HCT116 (cell line): ENCODE measurements at regions not wholly inside any gene's neighbourhood (a gene's known extent, or its start where the extent isn't known, plus 50 kb on each side); places are given as distances from the start of the nearest gene placed in this dataset.

Experiments
- ATAC-seq: fragments of 200-7000 bp; cut with Tn5 transposase; 2 replicates; pipeline ENCODE4 v1.9.1; 2020; ENCODE audit warnings: mild to moderate bottlenecking, moderate library complexity
- BruUV-seq: library from RNA; stranded (reverse); fragments of 400-500 nt; replicated peaks from 2 replicates; lab custom pipeline; 2021; lab: Mats Ljungman, UMichigan
- CTCF ChIA-PET: fragments of 300-600 bp; sonication (Branson Sonifier 250); formaldehyde crosslinking; loops from one replicate; lab custom pipeline; 2021; ENCODE audit warnings: antibody characterized with exemption; lab: Charles Lee
- POLR2A ChIA-PET: fragments of 300-600, 350-600 bp; sonication (Branson Sonifier 250); formaldehyde crosslinking; loops from one replicate; lab custom pipeline; 2021; ENCODE audit warnings: antibody characterized with exemption; lab: Charles Lee
- RAD21 ChIA-PET, 2 experiments: fragments of 300-600 bp; sonication (Branson Sonifier 250); formaldehyde crosslinking; loops; one replicate each; lab custom pipeline; 2023; ENCODE audit warnings: low total read pairs in 2 of 2; ENCODE audit not compliant: uncharacterized antibody in 2 of 2, unreplicated experiment in 2 of 2, low non-redundant PET in 1 of 2; lab: Charles Lee
- DNase-seq: peaks from one replicate; pipeline ENCODE4 v3.0.0-alpha.2; 2010; ENCODE audit warnings: low read depth, low spot score
- H2AFZ ChIP-seq: fragments of 200-600 bp; shearing (Covaris generic), sonication (generic); 2 replicates; pipeline ENCODE4 v1.6.1; 2017; ENCODE audit warnings: low read depth, mixed run types, mixed read lengths, antibody characterized with exemption, low read length; ENCODE audit not compliant: poor library complexity, severe bottlenecking
- H3K27ac ChIP-seq: 2 replicates; pipeline ENCODE4 v1.5.1; 2012; ENCODE audit warnings: low read depth, low read length
- H3K27me3 ChIP-seq: fragments of 200-600 bp; sonication (generic); 2 replicates; pipeline ENCODE4 v1.6.1; 2016; ENCODE audit warnings: mixed run types, low read length, mixed read lengths; ENCODE audit not compliant: insufficient read depth
- H3K36me3 ChIP-seq, 2 experiments: fragments of 200-500 bp in 1 of 2; fragments of 200-600 bp in 1 of 2; sonication (Bioruptor generic) in 1 of 2; sonication (generic) in 1 of 2; 2 replicates each; pipeline versions ENCODE4 v1.5.1 to v1.6.1; 2014 to 2016; ENCODE audit warnings: low read length in 2 of 2, inconsistent platforms in 1 of 2, mixed read lengths in 1 of 2, mixed run types in 1 of 2; ENCODE audit not compliant: insufficient read depth in 2 of 2, control insufficient read depth in 1 of 2
- H3K4me1 ChIP-seq, 2 experiments: fragments of 200-600 bp in 1 of 2; sonication (generic) in 1 of 2; 2 replicates each; pipeline versions ENCODE4 v1.5.1 to v1.6.1; 2012 to 2017; ENCODE audit warnings: low read length in 2 of 2, inconsistent platforms in 1 of 2, mild to moderate bottlenecking in 1 of 2, mixed read lengths in 1 of 2, mixed run types in 1 of 2, moderate library complexity in 1 of 2; ENCODE audit not compliant: insufficient read depth in 2 of 2, control insufficient read depth in 1 of 2
- H3K4me2 ChIP-seq: fragments of 200-600 bp; sonication (generic); 2 replicates; pipeline ENCODE4 v1.6.1; 2017; ENCODE audit warnings: mixed run types, low read length, mixed read lengths
- H3K4me3 ChIP-seq, 2 experiments: fragments of 200-600 bp in 1 of 2; sonication (generic) in 1 of 2; replicated peaks in 1 of 2; 2 replicates each; pipeline ENCODE4 v1.5.1; 2011 to 2016; ENCODE audit warnings: low read length in 2 of 2, control low read depth in 1 of 2, low read depth in 1 of 2, mild to moderate bottlenecking in 1 of 2, mixed read lengths in 1 of 2, mixed run types in 1 of 2
- H3K79me2 ChIP-seq: fragments of 200-600 bp; sonication (generic); 2 replicates; pipeline ENCODE4 v1.6.1; 2017; ENCODE audit warnings: mild to moderate bottlenecking, mixed run types, low read length, moderate library complexity, mixed read lengths; ENCODE audit not compliant: insufficient read depth
- H3K9ac ChIP-seq: fragments of 200-600 bp; sonication (generic); 2 replicates; pipeline ENCODE4 v1.6.1; 2016; ENCODE audit warnings: low read length, mixed read lengths
- H3K9me2 ChIP-seq: fragments of 200-600 bp; sonication (generic), shearing (Covaris generic); 2 replicates; pipeline ENCODE4 v1.6.1; 2017; ENCODE audit warnings: mixed run types, mild to moderate bottlenecking, moderate library complexity; ENCODE audit not compliant: insufficient read depth
- H3K9me3 ChIP-seq, 2 experiments: fragments of 200-500 bp in 1 of 2; fragments of 200-600 bp in 1 of 2; sonication (Bioruptor generic) in 1 of 2; sonication (generic) in 1 of 2; 2 replicates each; pipeline ENCODE4 v1.6.1; 2014 to 2017; ENCODE audit warnings: low read length in 2 of 2, mixed read lengths in 2 of 2, inconsistent platforms in 1 of 2, low read depth in 1 of 2, mild to moderate bottlenecking in 1 of 2, mixed run types in 1 of 2, moderate library complexity in 1 of 2; ENCODE audit not compliant: control insufficient read depth in 1 of 2, insufficient read depth in 1 of 2
- H4K20me1 ChIP-seq: fragments of 200-600 bp; sonication (generic), shearing (Covaris generic); 2 replicates; pipeline ENCODE4 v1.6.1; 2017; ENCODE audit warnings: mixed run types, mild to moderate bottlenecking, moderate library complexity; ENCODE audit not compliant: insufficient read depth
- CTCF ChIP-seq, 3 experiments: fragments of 200-600 bp in 1 of 3; sonication (generic) in 1 of 3; IDR thresholded peaks in 2 of 3; conservative IDR thresholded peaks in 1 of 3; 2 replicates each; pipeline ENCODE4 v1.5.1; 2012 to 2017; ENCODE audit warnings: low read depth in 2 of 3, low read length in 2 of 3, antibody characterized with exemption in 1 of 3, borderline replicate concordance in 1 of 3, control low read depth in 1 of 3, mild to moderate bottlenecking in 1 of 3, mixed read lengths in 1 of 3, mixed run types in 1 of 3, moderate library complexity in 1 of 3; ENCODE audit not compliant: insufficient read depth in 1 of 3
- EGR1 ChIP-seq: IDR thresholded peaks from 2 replicates; pipeline ENCODE4 v1.6.1; 2012; ENCODE audit warnings: low read depth
- EZH2 ChIP-seq: fragments of 200-600 bp; sonication (generic); IDR thresholded peaks from 2 replicates; pipeline ENCODE4 v1.6.1; 2017; ENCODE audit warnings: antibody characterized with exemption, mixed run types
- JUND ChIP-seq: IDR thresholded peaks from 2 replicates; pipeline ENCODE4 v1.6.1; 2012
- MAX ChIP-seq: IDR thresholded peaks from 2 replicates; pipeline ENCODE4 v1.6.1; 2012
- POLR2A ChIP-seq: IDR thresholded peaks from 2 replicates; pipeline ENCODE4 v1.7.0; 2011; ENCODE audit warnings: borderline replicate concordance; ENCODE audit not compliant: insufficient read depth, insufficient read length; ENCODE audit errors: extremely low read depth
- POLR2AphosphoS5 ChIP-seq: IDR thresholded peaks from 2 replicates; pipeline ENCODE4 v1.6.1; 2011; ENCODE audit warnings: mild to moderate bottlenecking, low read depth, low read length, moderate library complexity
- SRF ChIP-seq: IDR thresholded peaks from 2 replicates; pipeline ENCODE4 v1.6.1; 2012; ENCODE audit warnings: low read depth
- TCF7L2 ChIP-seq: IDR thresholded peaks from 2 replicates; pipeline ENCODE4 v1.7.0; 2011; ENCODE audit warnings: borderline replicate concordance, inconsistent platforms; ENCODE audit not compliant: insufficient read depth, insufficient read length; ENCODE audit errors: extremely low read depth
- ZFX ChIP-seq: fragments of 450-650 bp; IDR thresholded peaks from 2 replicates; pipeline ENCODE4 v1.6.1; 2017
- intact Hi-C: fragments of 100-400 bp; cut with micrococcal nuclease; formaldehyde crosslinking; loops from 2 replicates; pipeline ENCODE4 v1.10.0; 2022

GRCh38 chr4:15186149-15186548 lies 183.9 kb downstream of the CPEB2 start:
- Histone ChIP-seq H3K4me2 (no peak overlapping the region), H3K9me2 (no peaks in the 10 kb centered on the region), H4K20me1 (no peaks in the 10 kb centered on the region), H3K36me3 (no peaks in the 10 kb centered on the region), H3K4me1 (no peaks in the 10 kb centered on the region), H3K4me3 (no peak overlapping the region), H3K27me3 (no peaks in the 10 kb centered on the region), H3K27ac (no peak overlapping the region), H3K79me2 (no peaks in the 10 kb centered on the region), H2AFZ (no peak overlapping the region), H3K9me3 (no peaks in the 10 kb centered on the region), H3K9ac (no peak overlapping the region)
- no TSS peak for BruUV-seq
- intact Hi-C loops = no loop called here
- CTCF ChIA-PET = no interaction called here
- POLR2A ChIA-PET = interaction anchor here (1.0 kb wide), 1 partner anchor 8 kb away, joined by 3 read pairs; no protein-coding TSS in a partner anchor
- RAD21 ChIA-PET = no interaction called here
- TF ChIP-seq JUND (no peak), EZH2 (no peak), SRF (no peak), POLR2AphosphoS5 (no peak), EGR1 (no peak), TCF7L2 (no peak), MAX (no peak), ZFX (no peak)
- ATAC-seq = no peak
- no peak for DNase-seq

GRCh38 chr4:15186806-15187205 lies 184.5 kb downstream of the CPEB2 start:
- Histone ChIP-seq H3K4me1 (no peaks in the 10 kb centered on the region), H3K9me3 (no peaks in the 10 kb centered on the region), H3K9ac (no peak overlapping the region), H3K79me2 (no peaks in the 10 kb centered on the region), H3K27ac (no peak overlapping the region), H3K9me2 (no peaks in the 10 kb centered on the region), H2AFZ (no peak overlapping the region), H4K20me1 (no peaks in the 10 kb centered on the region), H3K27me3 (no peaks in the 10 kb centered on the region), H3K36me3 (no peaks in the 10 kb centered on the region), H3K4me2 (no peak overlapping the region), H3K4me3 (no peak overlapping the region)
- no TSS peak for BruUV-seq
- intact Hi-C loops = no loop called here
- ChIA-PET POLR2A (no interaction called here), RAD21 (no interaction called here), CTCF (no interaction called here)
- TF ChIP-seq EGR1 (no peak), POLR2A (no peak), MAX (no peak), CTCF (IDR thresholded peaks at IDR 0.05 in 2 of 3, conservative IDR thresholded peaks at IDR 0.05 in 1 of 3; ENCODE audit: borderline replicate concordance in 1 of 3, insufficient read depth in 1 of 3, low read depth in 2 of 3, low read length in 2 of 3) (no peak), ZFX (no peak)
- no peak for ATAC-seq
- no peak for DNase-seq
